GM12873 (cell line): ENCODE measurements at regions not wholly inside any gene's neighbourhood (a gene's known extent, or its start where the extent isn't known, plus 50 kb on each side); places are given as distances from the start of the nearest gene placed in this dataset.

ENCODE experiments used
- CTCF ChIP-seq: IDR thresholded peaks from 2 replicates; pipeline ENCODE4 v1.5.1; 2012; ENCODE audit warnings: low read depth, mild to moderate bottlenecking, moderate library complexity, low read length, control low read depth; ENCODE audit not compliant: insufficient read depth; ENCODE audit errors: missing control alignments

GRCh38 chr18:73318739-73319479 is 451.1 kb upstream of the NETO1 start:
- TF ChIP-seq CTCF: no peak

- no peak for TF ChIP-seq CTCF
Measured at GRCh38 chr18:73316513-73316912, 448.7 kb upstream of the NETO1 start.

GRCh38 chr18:73315381-73315780 is 447.6 kb upstream of the NETO1 start:
- no peak for TF ChIP-seq CTCF

GRCh38 chr18:73313476-73313875 is 445.7 kb upstream of the NETO1 start:
- no peak for TF ChIP-seq CTCF

- TF ChIP-seq CTCF: no peak
Measured at GRCh38 chr18:73296686-73297085, 428.9 kb upstream of the NETO1 start.

GRCh38 chr18:73292156-73292555 is 424.4 kb upstream of the NETO1 start:
- TF ChIP-seq CTCF: no peak

- no peak for TF ChIP-seq CTCF
Measured at GRCh38 chr18:73288813-73289212, 421.0 kb upstream of the NETO1 start.

- TF ChIP-seq CTCF: no peak
Measured at GRCh38 chr18:73286584-73286983, 418.8 kb upstream of the NETO1 start.
